Omental fat pad (tissue), 3 donors: ENCODE measurements at regions not wholly inside any gene's neighbourhood (a gene's known extent, or its start where the extent isn't known, plus 50 kb on each side); places are given as distances from the start of the nearest gene placed in this dataset.

Source experiments
- ATAC-seq: fragments of 150-250 bp; one replicate; pipeline ENCODE4 v1.9.1; 2016; ENCODE audit warnings: mild to moderate bottlenecking, moderate library complexity; ENCODE audit not compliant: low FRiP score
- DNase-seq: peaks from one replicate; pipeline ENCODE4 v3.0.0-alpha.2; 2019; ENCODE audit warnings: low spot score
- TF ChIP-seq, protein P1 (sequence below), 3 donors: fragments of 450-650 bp; IDR thresholded peaks; one replicate each; pipeline ENCODE4 v1.5.1; 2016 to 2017; ENCODE audit warnings: antibody characterized with exemption in 3 of 3, mild to moderate bottlenecking in 3 of 3, moderate library complexity in 2 of 3

DNA sequence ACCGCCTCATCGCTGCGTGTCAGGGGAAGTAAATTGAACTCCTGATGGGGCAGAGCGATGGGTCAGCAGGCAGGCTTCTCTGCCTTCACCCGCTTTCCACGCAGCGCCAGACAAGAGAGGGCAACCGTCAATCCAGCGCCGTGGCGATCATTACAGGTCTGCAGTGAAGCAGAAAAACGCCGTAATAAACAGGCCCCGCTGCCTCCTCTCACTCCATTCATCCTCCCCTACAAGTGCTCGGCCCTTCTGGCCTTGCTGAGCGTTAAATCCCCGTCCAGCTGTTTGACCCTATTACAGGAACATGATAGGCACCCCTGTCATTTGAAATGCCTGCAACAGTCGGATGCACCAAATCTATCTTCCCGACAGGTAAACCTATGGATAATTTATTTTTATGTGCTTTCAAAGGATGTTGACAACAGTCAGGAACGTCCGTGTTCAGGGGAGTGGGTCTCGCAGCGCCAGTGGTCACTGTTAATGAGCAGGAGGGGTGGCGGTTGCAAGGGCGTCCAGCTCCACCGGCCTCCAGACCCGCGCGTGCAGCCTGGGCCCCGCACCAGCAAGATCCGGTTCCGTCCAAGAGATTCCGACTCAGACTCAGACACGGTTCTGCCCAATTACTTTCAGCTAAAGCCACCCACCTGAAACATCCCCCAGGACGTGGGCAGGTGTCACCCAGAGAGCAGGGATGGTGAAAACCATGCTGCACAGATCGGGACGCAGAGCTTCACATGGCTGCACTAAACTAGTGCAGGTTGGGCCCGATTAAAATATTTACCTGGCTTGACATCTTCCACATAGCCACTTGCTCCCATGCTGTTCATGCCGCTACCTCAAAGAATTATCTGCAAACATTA is 508.0 kb upstream of the MGMT start:
- TF ChIP-seq, protein P1, sequence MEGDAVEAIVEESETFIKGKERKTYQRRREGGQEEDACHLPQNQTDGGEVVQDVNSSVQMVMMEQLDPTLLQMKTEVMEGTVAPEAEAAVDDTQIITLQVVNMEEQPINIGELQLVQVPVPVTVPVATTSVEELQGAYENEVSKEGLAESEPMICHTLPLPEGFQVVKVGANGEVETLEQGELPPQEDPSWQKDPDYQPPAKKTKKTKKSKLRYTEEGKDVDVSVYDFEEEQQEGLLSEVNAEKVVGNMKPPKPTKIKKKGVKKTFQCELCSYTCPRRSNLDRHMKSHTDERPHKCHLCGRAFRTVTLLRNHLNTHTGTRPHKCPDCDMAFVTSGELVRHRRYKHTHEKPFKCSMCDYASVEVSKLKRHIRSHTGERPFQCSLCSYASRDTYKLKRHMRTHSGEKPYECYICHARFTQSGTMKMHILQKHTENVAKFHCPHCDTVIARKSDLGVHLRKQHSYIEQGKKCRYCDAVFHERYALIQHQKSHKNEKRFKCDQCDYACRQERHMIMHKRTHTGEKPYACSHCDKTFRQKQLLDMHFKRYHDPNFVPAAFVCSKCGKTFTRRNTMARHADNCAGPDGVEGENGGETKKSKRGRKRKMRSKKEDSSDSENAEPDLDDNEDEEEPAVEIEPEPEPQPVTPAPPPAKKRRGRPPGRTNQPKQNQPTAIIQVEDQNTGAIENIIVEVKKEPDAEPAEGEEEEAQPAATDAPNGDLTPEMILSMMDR (IDR thresholded peaks at IDR 0.05), result no peak
- DNase-seq (no peak), ATAC-seq (no peak)

DNA sequence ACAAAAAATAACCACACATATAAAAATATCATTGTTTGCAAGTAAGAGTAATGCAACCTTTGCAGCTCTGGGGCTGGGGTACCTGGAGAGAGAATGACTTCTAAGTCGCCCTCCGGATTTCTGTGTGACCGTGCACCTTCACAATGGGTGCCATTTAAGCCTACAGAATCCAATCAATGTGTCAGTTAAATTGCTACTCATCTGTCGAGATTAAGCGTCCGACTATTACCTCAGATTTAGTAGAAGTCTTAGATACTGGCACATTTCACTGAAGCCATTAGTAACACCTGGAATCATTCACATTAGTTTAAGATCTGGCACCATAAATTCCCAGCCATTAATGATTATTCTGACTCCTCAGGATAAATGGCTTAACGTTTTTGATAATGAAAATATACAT is 507.3 kb upstream of the MGMT start:
- DNase-seq (no peak), ATAC-seq (no peak)
- TF ChIP-seq, protein P1 (IDR thresholded peaks at IDR 0.05), result no peak

DNA sequence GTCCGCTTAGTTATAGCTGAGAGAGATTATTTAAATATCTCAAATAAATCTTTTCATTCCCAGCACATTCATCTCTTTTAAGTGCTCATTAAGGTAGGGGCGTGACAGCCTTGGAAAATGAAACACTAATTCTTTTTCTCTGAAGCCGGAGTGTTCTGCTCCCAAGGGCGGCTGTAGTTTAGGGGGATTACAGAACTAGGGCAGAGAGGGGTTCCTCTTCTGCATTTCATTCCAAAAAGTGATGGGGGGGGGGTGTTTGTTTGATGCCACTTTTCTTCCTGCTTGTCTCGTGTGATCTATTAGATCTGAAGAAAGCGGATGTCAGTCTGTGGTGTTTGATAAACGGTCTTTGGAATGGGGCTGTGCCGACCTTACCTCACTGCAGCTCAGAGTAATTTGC is 506.5 kb upstream of the MGMT start:
- no peak for DNase-seq
- TF ChIP-seq, protein P1 (IDR thresholded peaks at IDR 0.05), result no peak
- ATAC-seq, result no peak

DNA sequence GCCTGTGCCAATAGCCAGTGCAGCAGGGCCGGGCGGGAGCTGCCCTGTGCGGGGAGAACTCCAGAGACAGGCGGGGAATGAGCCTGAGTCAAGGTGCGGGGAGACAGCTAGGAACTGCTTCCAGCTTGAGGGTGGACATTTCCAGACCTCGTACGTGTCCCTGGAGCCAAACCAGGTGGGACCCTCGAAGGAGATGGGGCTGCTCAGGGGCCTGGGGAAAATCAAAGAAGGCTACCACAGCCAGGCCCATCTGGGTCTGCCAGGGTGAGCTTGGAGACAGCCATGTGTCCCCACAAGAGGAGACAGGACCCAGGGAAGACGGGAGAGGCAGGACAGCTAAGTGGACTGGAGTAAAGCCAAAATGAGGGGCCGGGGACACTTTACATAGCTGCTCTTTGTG is 504.9 kb upstream of the MGMT start:
- ATAC-seq (no peak), DNase-seq (no peak)
- TF ChIP-seq, protein P1 (IDR thresholded peaks at IDR 0.05), result no peak

DNA sequence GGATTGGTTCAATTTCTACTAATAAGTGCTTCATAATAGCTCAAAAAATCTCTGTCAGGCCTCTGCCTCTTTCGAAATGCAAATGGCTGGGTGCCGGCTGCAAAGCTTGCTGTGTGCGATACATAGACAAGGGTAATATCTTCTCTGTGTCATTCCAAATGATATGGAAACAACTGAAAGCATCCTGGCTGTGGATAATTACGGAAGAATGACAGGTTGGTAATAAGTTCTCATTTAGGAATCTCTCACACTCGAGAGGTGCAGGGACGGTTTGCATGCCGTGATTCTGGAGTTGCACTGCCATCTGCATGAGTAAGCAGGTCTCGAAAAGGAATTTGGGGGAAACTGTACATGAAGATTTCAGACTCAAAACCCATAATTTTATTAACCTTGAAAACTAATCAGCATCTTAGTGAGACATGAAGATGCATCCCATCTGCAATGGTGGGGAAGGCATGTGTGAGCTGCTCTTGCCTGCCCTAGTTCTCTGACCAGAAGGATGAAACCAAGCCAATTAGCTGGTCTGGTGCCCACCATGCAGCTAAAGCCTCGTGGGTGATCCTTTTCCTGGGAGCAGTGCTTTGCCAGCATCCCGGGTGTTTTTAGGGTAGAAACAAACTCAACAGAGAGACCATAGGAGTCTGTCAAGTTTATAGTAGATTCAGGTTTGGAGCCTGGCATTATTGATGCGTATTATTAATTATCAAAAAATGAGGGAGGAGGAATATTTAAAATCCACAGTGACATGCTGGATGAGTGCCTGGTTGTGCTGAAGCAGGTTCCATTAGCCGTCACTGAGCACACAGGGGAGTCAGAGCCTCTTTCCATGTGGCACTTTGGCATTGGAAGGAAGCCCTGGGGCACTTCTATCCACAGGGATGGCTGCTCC is 503.6 kb upstream of the MGMT start:
- ATAC-seq (no peak), DNase-seq (no peak)
- TF ChIP-seq, protein P1 (IDR thresholded peaks at IDR 0.05), result no peak

DNA sequence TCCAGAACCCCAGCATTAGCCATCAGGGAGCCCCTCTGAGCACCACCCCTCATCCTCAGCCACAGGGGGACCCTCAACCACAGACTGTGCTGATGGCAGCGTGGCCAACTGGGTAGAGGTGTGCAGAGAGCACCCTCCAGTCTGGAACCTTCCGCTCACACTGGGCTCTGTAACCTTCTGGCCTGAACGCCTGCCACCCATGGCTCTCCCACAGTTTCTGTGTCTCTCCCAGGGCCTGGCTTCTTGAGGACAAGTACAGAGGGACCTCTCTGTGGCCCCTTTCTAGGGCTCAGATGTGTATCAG is 503.0 kb upstream of the MGMT start:
- no peak for DNase-seq
- TF ChIP-seq, protein P1 (IDR thresholded peaks at IDR 0.05), result no peak
- ATAC-seq, result no peak
